Kasumi-1 (cell line): ENCODE measurements at regions not wholly inside any gene's neighbourhood (a gene's known extent, or its start where the extent isn't known, plus 50 kb on each side); places are given as distances from the start of the nearest gene placed in this dataset.

ENCODE experiments used
- DNase-seq, 2 experiments: peaks; one replicate each; lab custom pipeline; 2025; lab: John Stamatoyannopoulos, UW

GRCh38 chr3:111311709-111312235, 230.2 kb upstream of the CD96 start:
- DNase-seq = peak; percentile 74 to 88

DNA sequence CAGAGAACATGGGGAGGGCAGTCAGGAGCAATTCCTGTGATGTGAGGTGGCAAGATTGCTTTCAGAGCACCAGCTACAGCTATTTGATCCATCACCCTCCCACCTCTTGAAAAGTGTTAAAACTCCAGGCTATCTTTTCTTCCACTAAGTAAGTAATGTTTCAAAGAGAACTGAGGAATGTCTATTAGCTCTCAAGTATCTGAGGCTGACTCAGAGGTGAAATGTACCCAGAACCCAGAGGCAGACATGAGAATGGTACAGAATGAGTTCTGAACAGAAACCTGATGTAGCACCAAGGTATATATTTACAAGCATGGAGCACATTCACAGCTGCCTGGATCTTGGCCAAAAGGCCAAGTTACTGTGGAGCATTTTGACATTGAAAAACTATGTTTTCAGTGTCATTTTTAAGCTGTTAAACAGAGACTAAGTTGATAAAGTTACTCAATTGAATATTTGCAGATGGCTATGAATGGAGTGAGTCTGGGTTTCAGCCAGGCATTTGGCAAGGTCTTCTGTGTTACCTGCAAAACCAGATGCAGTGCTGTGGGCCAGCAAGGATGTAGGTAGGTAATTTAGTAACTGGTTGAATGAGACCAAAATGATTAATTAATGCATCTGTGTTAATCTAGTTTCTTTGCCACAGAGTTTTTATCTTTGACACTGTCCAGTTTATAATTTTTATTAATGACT, 227.7 kb upstream of the CD96 start:
- DNase-seq = no peak

DNA sequence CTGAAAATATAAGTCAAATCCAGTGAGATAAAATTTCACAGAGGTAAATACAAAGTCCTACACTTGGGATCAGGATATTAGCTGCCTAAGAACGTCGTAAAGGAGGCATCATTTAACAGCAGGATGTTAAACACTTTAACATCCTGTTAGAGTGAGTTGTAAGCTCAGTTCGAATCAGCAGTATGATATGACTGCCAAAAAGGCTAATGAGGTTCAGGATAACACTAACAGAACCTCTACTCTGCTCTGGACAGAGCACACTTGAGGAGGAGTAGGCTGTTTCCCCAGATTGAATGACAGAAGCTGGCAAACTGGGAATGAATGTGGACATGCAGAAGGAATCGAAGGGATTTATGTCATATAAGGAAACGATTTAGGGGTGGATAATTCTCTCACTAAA, 227.1 kb upstream of the CD96 start:
- no peak for DNase-seq

- DNase-seq = no peak
These were observed 225.9 kb upstream of the CD96 start for GRCh38 chr3:111315930-111316587.

DNA sequence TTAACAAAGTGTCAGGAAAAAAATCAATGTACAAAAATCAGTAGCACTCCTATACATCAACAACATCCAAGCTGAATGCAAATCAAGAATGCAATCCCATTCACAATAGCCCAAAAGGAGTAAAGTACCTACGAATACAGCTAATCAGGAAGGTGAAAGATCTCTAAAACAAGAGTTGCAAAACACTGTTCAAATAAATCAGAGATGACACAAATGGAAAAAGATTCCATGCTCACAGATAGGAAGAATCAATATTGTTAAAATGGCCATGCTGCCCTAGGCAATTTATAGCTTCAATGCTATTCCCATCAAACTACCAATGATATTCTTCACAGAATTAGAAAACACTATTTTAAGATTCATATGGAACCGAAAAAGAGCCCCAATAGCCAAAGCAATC, 223.7 kb upstream of the CD96 start:
- no peak for DNase-seq

- no peak for DNase-seq
These were observed 222.4 kb upstream of the CD96 start for GRCh38 chr3:111319598-111319997.

GRCh38 chr3:111321786-111322185, 220.2 kb upstream of the CD96 start:
- DNase-seq = no peak

DNA sequence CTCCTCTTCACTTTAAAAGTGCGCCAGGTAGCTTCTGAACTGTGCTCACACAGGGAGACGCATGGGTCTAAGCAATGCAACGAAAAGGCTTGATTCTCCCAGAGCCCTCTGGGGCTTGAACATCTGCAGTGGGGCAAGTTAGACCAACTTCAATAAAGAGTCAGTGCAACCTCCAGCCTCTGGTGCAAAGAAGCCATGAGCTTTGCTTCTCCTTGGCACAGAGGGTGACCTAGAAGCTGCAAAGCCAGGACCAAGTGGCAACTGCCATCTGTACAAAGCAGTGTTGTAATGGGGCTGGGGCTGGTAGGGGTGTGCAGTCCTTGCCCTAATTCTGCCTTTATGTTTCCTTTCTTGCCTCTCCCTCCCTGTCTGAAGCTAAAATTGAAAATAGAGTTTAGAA, 219.0 kb upstream of the CD96 start:
- no peak for DNase-seq

- DNase-seq = no peak
These were observed 217.8 kb upstream of the CD96 start for GRCh38 chr3:111324151-111324550.

DNA sequence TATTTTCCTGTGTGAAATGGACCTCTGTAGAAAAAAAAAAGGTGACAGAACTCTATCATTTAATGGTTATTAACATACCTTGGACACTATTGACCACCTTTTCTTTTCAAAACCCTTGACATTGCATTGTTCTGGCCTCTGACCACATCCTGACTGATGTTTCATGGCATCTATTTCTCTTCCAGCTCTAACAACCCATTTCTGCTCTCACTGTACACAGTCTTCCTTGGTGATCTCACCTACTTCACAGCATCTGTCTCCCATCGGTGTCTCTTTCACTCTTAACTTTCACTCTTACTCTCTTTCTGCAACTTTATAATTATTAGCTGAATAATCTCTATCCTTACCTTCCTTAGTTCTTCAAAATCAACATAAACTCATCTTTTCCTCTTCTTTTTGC, 217.4 kb upstream of the CD96 start:
- DNase-seq = no peak

GRCh38 chr3:111325160-111325718, 216.8 kb upstream of the CD96 start:
- DNase-seq = no peak

DNA sequence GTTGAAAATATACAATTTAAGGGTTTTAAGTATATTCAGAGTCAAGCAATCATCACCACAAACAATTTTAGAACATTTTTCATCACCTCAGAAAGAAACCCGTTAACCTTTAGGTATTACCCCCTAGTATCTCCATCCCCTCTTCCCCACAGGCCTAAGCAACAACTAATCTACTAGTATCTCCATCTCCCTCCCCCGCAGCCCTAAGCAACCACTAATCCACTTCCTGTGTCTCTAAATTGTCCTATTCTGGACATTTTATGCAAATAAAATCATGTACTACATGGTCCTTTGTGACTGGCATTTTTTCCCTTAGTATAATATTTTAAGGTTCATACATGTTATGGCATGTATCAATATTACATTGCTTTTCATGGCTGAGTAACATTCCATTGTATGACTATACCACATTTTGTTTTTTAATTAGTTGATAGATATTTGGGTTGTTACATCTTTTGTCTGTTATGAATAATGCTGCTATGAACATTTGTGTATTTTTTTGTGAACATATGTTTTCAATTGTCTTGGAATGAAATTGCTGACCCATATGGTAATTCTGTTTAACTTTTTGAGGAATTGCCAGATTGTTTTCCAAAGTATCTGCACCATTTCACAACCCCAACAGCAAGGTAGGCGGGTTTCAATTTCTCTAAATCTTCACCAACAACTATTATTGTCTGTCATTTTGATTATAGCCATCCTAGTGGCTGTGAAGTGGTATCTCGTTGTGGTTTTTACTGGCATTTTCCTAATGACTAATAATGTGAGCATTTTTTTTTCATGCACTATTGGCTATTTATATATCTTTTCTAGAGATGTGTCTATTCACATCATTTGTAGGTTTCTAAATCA, 215.6 kb upstream of the CD96 start:
- DNase-seq = no peak

DNA sequence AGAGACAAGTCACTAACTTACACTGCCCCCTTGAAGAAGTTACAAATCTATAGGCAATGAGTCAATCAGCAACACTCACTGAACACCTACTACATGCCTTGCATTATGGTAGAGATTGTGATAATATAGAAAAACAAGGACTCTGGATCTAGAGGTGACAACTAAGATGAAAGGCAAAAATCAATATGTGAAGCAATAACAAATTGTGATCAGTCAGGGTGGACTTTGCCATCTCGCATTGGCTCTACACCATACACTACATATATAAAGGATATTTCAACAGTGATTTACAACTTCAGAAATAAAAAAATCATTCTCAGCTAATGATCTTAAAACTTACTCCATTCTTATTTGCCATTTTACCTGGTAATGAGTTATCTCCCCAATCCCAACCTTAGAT, 210.7 kb upstream of the CD96 start:
- no peak for DNase-seq

DNA sequence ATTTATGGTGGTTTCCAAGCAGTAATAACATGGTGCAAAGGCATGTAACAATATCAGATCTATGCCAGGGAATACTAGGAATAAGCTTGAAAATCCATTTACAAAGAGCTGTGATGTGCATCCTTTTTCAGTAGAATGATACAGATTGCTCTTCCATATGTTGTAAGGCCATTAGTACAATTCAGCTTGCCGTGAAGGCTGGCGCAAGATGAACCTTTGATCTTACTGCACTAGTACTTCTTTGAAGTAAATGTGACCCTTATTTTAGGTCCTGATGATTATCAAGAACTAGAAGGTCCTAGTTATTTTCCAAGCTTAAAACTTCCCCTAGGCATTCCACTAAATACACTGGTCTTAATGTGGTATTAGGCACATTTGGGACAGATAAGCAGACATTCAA, 210.1 kb upstream of the CD96 start:
- DNase-seq = no peak

DNA sequence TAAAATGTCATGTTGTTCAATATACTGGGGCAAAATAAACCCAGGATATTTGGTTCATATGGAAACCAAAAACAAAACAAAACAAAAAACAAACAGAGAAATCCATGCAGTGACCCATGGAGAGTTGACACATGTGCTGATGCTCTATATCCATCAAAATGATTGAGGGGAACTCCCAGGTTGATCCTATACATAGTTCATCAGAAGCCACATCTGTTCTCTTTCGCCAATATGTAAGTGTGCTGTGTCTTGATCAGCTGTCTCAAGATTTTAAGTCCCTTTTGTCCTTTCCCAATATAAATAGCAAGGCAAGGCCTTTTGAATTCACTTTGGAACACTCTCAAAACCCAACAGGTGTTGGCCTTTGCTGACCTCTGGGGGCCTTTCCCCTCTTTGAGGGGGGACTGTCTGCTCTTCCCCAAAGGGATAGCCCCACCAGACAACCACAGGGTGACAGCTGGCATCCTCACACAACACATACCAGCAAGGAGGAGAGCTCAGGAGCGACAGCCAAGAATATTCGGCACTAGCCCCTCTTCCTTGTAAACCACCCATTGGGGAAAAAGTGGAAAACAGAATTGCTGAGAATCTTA, 209.4 kb upstream of the CD96 start:
- DNase-seq = no peak

- DNase-seq = no peak
These were observed 208.4 kb upstream of the CD96 start for GRCh38 chr3:111333642-111334041.

- no peak for DNase-seq
These were observed 206.3 kb upstream of the CD96 start for GRCh38 chr3:111335512-111336303.

DNA sequence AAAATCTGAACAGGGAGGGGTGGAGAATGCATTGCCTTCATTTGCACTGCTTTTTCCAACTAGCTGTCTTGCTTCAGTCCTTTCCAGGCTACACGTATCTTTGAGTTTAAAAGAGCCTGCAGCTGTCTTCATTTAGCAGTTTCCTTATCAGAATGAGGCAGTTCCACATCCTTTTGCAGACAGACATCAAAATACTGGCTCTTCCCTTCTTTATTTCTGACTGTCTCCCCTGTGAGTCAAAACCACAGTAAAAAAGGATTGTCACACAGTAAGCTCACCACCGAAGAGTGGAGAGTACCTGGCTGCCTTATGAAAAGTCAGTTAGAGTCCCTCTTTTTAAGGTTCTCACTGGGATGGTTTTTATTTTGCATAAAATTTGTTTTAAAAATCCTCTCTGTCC, 205.5 kb upstream of the CD96 start:
- peak in 1 of 2 experiments; percentile 10 for DNase-seq

DNA sequence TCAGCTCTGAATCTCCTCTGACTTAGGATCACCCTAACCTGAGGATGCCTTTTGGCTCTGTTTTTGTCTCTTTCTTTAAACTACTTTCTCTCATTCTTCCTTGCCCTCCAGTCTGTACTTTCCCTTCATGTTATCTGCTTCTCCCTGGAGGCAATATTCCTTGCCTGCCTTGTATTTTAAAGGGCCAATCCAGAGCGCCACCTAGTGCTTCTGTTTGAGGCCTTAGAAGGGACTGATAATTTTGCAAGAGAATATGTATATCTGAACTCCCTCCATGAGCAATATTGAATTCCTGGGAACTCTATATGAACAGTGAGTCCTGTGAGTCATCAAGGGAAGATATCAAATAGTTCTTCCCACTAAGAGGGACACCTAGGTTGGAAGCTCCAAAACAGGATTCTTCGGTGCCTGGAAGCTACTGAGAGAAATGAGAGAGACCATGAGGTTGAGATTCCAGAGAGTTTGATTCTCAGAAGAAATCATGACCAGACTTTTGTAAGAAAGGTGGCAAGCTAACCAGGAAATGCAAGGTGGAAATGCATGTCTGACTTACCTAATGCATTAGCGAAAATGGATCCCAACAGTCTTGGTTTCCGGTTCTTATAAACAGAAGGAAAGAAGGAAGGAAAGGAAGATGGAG, 203.8 kb upstream of the CD96 start:
- peak; percentile 75 to 80 for DNase-seq

- no peak for DNase-seq
These were observed 203.0 kb upstream of the CD96 start for GRCh38 chr3:111339017-111339416.

DNA sequence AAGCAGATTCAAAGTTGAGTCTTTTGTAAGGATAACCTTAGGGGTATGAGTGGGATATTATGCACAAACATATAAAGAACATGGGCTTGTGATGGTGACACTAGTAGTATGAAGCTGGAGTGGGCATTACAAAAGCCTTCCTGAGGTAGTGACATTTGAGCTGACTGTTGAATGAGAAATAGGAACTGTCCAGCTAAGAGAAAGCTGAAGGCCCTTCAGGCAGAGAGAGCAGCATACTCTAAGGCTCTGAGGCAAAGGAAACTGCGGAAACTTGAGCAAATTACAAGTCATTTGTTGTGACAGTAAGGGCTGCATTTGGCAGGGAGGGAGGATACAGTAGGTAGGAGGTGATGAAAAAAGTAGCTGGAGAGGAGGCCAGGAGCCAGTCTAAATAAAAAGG, 190.7 kb upstream of the CD96 start:
- peak; percentile 23 to 30 for DNase-seq
